ENCODE measurements at regions not wholly inside any gene's neighbourhood (a gene's known extent, or its start where the extent isn't known, plus 50 kb on each side); places are given as distances from the start of the nearest gene placed in this dataset.

- TF ChIP-seq POLR2A (IDR thresholded peaks at IDR 0.05), result no peak
- TF ChIP-seq CTCF (IDR thresholded peaks at IDR 0.05 in 4 of 5, conservative IDR thresholded peaks at IDR 0.05 in 1 of 5), result no peak
Measured at GRCh38 chr1:100604372-100604771, 66.4 kb downstream of the GPR88 start.
